ENCODE measurements at regions not wholly inside any gene's neighbourhood (a gene's known extent, or its start where the extent isn't known, plus 50 kb on each side); places are given as distances from the start of the nearest gene placed in this dataset.

- intact Hi-C loops (cut with micrococcal nuclease; ENCODE audit: unreplicated experiment), result no loop called here
- H3K27ac ChIP-seq (ENCODE audit: low read depth, low read length, poor library complexity, severe bottlenecking), result no peak overlapping the region
- TF ChIP-seq CTCF (conservative IDR thresholded peaks at IDR 0.05; ENCODE audit: low read depth, low read length) (no peak), EZH2 (IDR thresholded peaks at IDR 0.05; ENCODE audit: borderline replicate concordance, low read depth, low read length, poor library complexity, severe bottlenecking) (no peak)
- BruUV-seq (replicated peaks), result no TSS peak
- no peaks in the 10 kb centered on the region for H3K36me3 ChIP-seq (ENCODE audit: insufficient read depth, low read length, poor library complexity, severe bottlenecking)
- ChIA-PET POLR2A (ENCODE audit: low non-redundant PET) (no interaction called here), CTCF (no interaction called here)
- DNase-seq (ENCODE audit: low spot score), result no peak
- no peaks in the 10 kb centered on the region for H3K9me3 ChIP-seq (ENCODE audit: low read depth, low read length, poor library complexity, severe bottlenecking)
- H3K4me3 ChIP-seq (ENCODE audit: low read depth, low read length, poor library complexity, severe bottlenecking), result no peak overlapping the region
- no peaks in the 10 kb centered on the region for H3K4me1 ChIP-seq (ENCODE audit: insufficient read depth, low read length, poor library complexity, severe bottlenecking)
- no peaks in the 10 kb centered on the region for H3K27me3 ChIP-seq (replicated peaks; ENCODE audit: insufficient read depth, low read depth, low read length, poor library complexity)
Observed at GRCh38 chr4:114519368-114519767, 79.2 kb upstream of the UGT8 start.

GRCh38 chr4:114527170-114527569 is 71.4 kb upstream of the UGT8 start:
- CTCF ChIA-PET, result no interaction called here
- intact Hi-C loops (cut with micrococcal nuclease; ENCODE audit: unreplicated experiment), result no loop called here
- no TSS peak for BruUV-seq (replicated peaks)
- Histone ChIP-seq H3K27ac (ENCODE audit: low read depth, low read length, poor library complexity, severe bottlenecking) (no peak overlapping the region), H3K9me3 (ENCODE audit: low read depth, low read length, poor library complexity, severe bottlenecking) (no peaks in the 10 kb centered on the region), H3K27me3 (replicated peaks; ENCODE audit: insufficient read depth, low read depth, low read length, poor library complexity) (no peaks in the 10 kb centered on the region), H3K4me3 (ENCODE audit: low read depth, low read length, poor library complexity, severe bottlenecking) (no peak overlapping the region), H3K4me1 (ENCODE audit: insufficient read depth, low read length, poor library complexity, severe bottlenecking) (no peaks in the 10 kb centered on the region), H3K36me3 (ENCODE audit: insufficient read depth, low read length, poor library complexity, severe bottlenecking) (no peaks in the 10 kb centered on the region)
- TF ChIP-seq CTCF (conservative IDR thresholded peaks at IDR 0.05; ENCODE audit: low read depth, low read length) (no peak), EZH2 (IDR thresholded peaks at IDR 0.05; ENCODE audit: borderline replicate concordance, low read depth, low read length, poor library complexity, severe bottlenecking) (no peak)
- POLR2A ChIA-PET (ENCODE audit: low non-redundant PET), result no interaction called here
- DNase-seq (ENCODE audit: low spot score), result no peak

GRCh38 chr4:114527637-114528036 is 71.0 kb upstream of the UGT8 start:
- intact Hi-C loops (cut with micrococcal nuclease; ENCODE audit: unreplicated experiment), result no loop called here
- ChIA-PET POLR2A (ENCODE audit: low non-redundant PET) (no interaction called here), CTCF (no interaction called here)
- Histone ChIP-seq H3K27ac (ENCODE audit: low read depth, low read length, poor library complexity, severe bottlenecking) (no peak overlapping the region), H3K36me3 (ENCODE audit: insufficient read depth, low read length, poor library complexity, severe bottlenecking) (no peaks in the 10 kb centered on the region), H3K4me1 (ENCODE audit: insufficient read depth, low read length, poor library complexity, severe bottlenecking) (no peaks in the 10 kb centered on the region), H3K4me3 (ENCODE audit: low read depth, low read length, poor library complexity, severe bottlenecking) (no peak overlapping the region), H3K9me3 (ENCODE audit: low read depth, low read length, poor library complexity, severe bottlenecking) (no peaks in the 10 kb centered on the region), H3K27me3 (replicated peaks; ENCODE audit: insufficient read depth, low read depth, low read length, poor library complexity) (no peaks in the 10 kb centered on the region)
- no peak for DNase-seq (ENCODE audit: low spot score)
- no TSS peak for BruUV-seq (replicated peaks)
- TF ChIP-seq CTCF (conservative IDR thresholded peaks at IDR 0.05; ENCODE audit: low read depth, low read length), result no peak
- no peak for TF ChIP-seq EZH2 (IDR thresholded peaks at IDR 0.05; ENCODE audit: borderline replicate concordance, low read depth, low read length, poor library complexity, severe bottlenecking)
